ENCODE measurements at regions not wholly inside any gene's neighbourhood (a gene's known extent, or its start where the extent isn't known, plus 50 kb on each side); places are given as distances from the start of the nearest gene placed in this dataset.

- Histone ChIP-seq H3K27me3 (ENCODE audit: control insufficient read depth, insufficient read depth, low read length) (no peaks in the 10 kb centered on the region), H3K9me3 (ENCODE audit: control insufficient read depth, low read length) (no peaks in the 10 kb centered on the region)
- TF ChIP-seq CTCF (IDR thresholded peaks at IDR 0.05), result no peak
Observed at GRCh38 chr10:90319188-90319914, 538.5 kb downstream of the HTR7 start.

GRCh38 chr10:90321132-90321816 is 536.6 kb downstream of the HTR7 start:
- no peak overlapping the region for H3K9ac ChIP-seq
- H3K4me1 ChIP-seq, result no peaks in the 10 kb centered on the region
- no peak overlapping the region for H2AFZ ChIP-seq
- no peak overlapping the region for H3K27ac ChIP-seq
- no peaks in the 10 kb centered on the region for H3K36me3 ChIP-seq (ENCODE audit: control insufficient read depth, insufficient read depth, low read length)
- no peak overlapping the region for H3K4me3 ChIP-seq (ENCODE audit: low read depth, low read length)
- no peaks in the 10 kb centered on the region for H3K79me2 ChIP-seq
- H3K27me3 ChIP-seq (ENCODE audit: control insufficient read depth, insufficient read depth, low read length), result no peaks in the 10 kb centered on the region
- no peak overlapping the region for H3K4me2 ChIP-seq (ENCODE audit: low read length)
- H3K9me3 ChIP-seq (ENCODE audit: control insufficient read depth, low read length), result no peaks in the 10 kb centered on the region
- no peak for TF ChIP-seq CTCF (IDR thresholded peaks at IDR 0.05)

More at GRCh38 chr10:90319188-90319914, 538.5 kb downstream of the HTR7 start:
- Histone ChIP-seq H3K79me2 (no peaks in the 10 kb centered on the region), H3K4me3 (ENCODE audit: low read depth, low read length) (no peak overlapping the region), H3K27ac (no peak overlapping the region), H3K4me1 (no peaks in the 10 kb centered on the region), H3K4me2 (ENCODE audit: low read length) (no peak overlapping the region), H3K36me3 (ENCODE audit: control insufficient read depth, insufficient read depth, low read length) (no peaks in the 10 kb centered on the region), H2AFZ (no peak overlapping the region), H3K9ac (no peak overlapping the region)

- H3K4me3 ChIP-seq (ENCODE audit: low read depth, low read length), result no peak overlapping the region
- H2AFZ ChIP-seq, result no peak overlapping the region
- peaks cover 3% of the 10 kb centered on the region for H3K79me2 ChIP-seq
- H3K27me3 ChIP-seq (ENCODE audit: control insufficient read depth, insufficient read depth, low read length), result no peaks in the 10 kb centered on the region
- no peaks in the 10 kb centered on the region for H3K9me3 ChIP-seq (ENCODE audit: control insufficient read depth, low read length)
- no peak overlapping the region for H3K4me2 ChIP-seq (ENCODE audit: low read length)
- H3K27ac ChIP-seq, result no peak overlapping the region
- no peaks in the 10 kb centered on the region for H3K4me1 ChIP-seq
- no peaks in the 10 kb centered on the region for H3K36me3 ChIP-seq (ENCODE audit: control insufficient read depth, insufficient read depth, low read length)
- TF ChIP-seq CTCF (IDR thresholded peaks at IDR 0.05), result no peak
- no peak overlapping the region for H3K9ac ChIP-seq
Observed at GRCh38 chr10:90326498-90327267, 531.2 kb downstream of the HTR7 start.

GRCh38 chr10:90327611-90328010 is 530.2 kb downstream of the HTR7 start:
- no peaks in the 10 kb centered on the region for H3K4me1 ChIP-seq
- no peaks in the 10 kb centered on the region for H3K27me3 ChIP-seq (ENCODE audit: control insufficient read depth, insufficient read depth, low read length)
- no peak overlapping the region for H3K4me2 ChIP-seq (ENCODE audit: low read length)
- no peaks in the 10 kb centered on the region for H3K36me3 ChIP-seq (ENCODE audit: control insufficient read depth, insufficient read depth, low read length)
- no peak for TF ChIP-seq CTCF (IDR thresholded peaks at IDR 0.05)
- no peak overlapping the region for H3K9ac ChIP-seq
- H3K4me3 ChIP-seq (ENCODE audit: low read depth, low read length), result no peak overlapping the region
- H3K27ac ChIP-seq, result no peak overlapping the region
- H3K9me3 ChIP-seq (ENCODE audit: control insufficient read depth, low read length), result no peaks in the 10 kb centered on the region
- H2AFZ ChIP-seq, result no peak overlapping the region
- peaks cover 3% of the 10 kb centered on the region for H3K79me2 ChIP-seq

All from parathyroid adenoma (tissue), 2 donors.